UCSD-AML1 (cell line): ENCODE measurements at regions not wholly inside any gene's neighbourhood (a gene's known extent, or its start where the extent isn't known, plus 50 kb on each side); places are given as distances from the start of the nearest gene placed in this dataset.
"Not testable (repeated sequence)": the region's sequence is repeated elsewhere in the genome, so short reads cannot be mapped to it uniquely, and the experiment has no call there.

Experiments
- DNase-seq: peaks from one replicate; lab custom pipeline; 2025; ENCODE audit not compliant: unreplicated experiment; lab: John Stamatoyannopoulos, UW

GRCh38 chr7:15143936-15144335, 241.4 kb upstream of the DGKB start:
- no peak for DNase-seq

GRCh38 chr7:15143121-15143520, 240.6 kb upstream of the DGKB start:
- DNase-seq, result no peak

- DNase-seq, result no peak
These were observed 237.9 kb upstream of the DGKB start for GRCh38 chr7:15140431-15140830.

DNA sequence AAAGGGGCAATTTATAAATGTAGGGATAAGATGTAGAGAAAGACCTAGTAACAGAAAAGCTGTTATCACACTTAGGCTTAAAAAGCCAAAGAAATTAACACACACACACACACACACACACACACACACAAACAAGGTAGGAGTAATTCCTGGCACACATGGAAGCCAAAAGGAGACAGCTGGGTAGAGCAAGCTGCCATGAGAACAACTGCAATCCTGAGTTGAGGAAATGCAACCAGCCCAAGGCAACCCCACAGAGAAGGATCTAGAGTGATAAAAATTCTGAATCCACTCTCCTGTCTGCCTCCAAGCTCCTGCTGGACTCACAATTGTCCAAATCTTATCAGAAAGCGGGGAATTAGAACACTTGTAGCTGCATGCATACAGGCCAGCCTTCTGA, 229.1 kb upstream of the DGKB start:
- DNase-seq, result no peak

GRCh38 chr7:15130666-15131541, 228.4 kb upstream of the DGKB start:
- DNase-seq, result no peak

- no peak for DNase-seq
These were observed 226.2 kb upstream of the DGKB start for GRCh38 chr7:15128716-15129115.

- DNase-seq, result not testable (repeated sequence)
These were observed 224.1 kb upstream of the DGKB start for GRCh38 chr7:15126653-15127052.

- no peak for DNase-seq
These were observed 221.3 kb upstream of the DGKB start for GRCh38 chr7:15123901-15124300.

- no peak for DNase-seq
These were observed 211.2 kb upstream of the DGKB start for GRCh38 chr7:15113752-15114151.

DNA sequence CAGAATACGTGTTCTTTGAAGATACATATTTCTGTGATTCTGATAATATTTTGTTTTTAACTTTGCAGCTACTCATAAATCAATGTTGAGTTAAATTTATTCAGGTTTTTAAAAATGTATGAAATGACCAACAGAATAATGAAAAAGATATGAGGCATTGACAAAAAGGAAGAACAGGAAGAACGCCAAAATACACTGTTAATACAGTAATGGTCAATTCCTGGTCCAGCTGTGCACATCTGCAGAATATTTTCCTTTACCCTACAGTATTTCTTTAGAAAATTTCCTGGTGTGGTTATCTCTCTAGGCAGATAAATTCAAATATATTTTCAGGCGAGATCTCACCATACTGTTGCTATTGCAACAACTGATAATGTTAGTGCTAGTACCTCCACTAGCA, 203.2 kb upstream of the DGKB start:
- no peak for DNase-seq

GRCh38 chr7:15104411-15105092, 202.0 kb upstream of the DGKB start:
- DNase-seq, result no peak

DNA sequence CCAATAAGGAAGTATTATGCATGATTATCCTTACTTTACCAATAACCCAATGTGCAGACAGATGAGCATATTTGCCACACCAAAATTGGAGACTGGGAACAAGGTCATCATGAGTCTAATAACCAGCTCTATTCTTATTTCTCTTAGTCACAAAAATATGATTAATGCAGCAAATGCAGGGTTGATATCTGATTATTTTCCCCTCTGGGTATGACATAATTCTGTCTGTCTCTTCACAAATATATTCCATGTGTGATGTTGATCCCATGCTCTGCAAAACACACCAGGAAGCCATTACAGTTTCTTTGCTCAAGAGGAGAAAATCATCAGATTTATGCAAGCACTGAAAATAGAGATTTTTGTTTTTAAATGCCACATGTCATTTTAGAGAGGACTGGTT, 196.5 kb upstream of the DGKB start:
- DNase-seq, result no peak

DNA sequence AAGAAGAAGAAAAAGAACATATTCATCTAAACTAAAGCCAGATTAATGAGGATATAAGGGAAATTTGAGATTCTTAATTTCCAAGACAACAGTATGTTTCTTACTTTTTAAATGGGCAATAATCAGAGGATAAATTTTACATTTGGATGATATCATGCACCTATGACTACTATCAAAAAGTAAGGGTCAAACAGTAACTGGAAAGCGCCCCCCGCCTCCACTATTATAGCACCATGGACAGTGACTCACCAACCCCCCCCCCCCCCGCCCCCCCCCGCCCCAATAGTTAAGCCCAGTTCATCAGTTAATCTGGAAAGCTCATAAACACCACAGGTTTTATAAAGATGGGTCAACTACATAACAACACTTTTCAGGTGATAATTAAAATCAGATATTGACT, 194.3 kb upstream of the DGKB start:
- no peak for DNase-seq

DNA sequence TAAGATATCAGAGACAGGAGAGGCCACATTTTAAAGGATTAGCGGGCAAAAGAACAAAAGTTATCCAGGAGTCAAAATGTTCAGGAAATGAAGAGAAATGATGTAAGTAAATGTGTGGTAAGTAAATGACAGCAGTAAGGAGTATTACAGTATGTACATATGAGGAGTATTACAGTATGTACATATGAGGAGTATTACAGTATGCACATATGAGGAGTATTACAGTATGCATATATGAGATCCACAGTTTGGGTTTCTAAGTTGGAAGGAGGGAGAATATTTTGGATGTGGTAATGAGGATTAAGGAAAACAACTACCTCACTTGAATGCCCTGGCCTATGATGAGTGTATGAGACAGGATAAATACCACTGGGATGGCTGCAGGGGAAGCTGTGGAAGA, 192.4 kb upstream of the DGKB start:
- no peak for DNase-seq

- no peak for DNase-seq
These were observed 185.2 kb upstream of the DGKB start for GRCh38 chr7:15087771-15088170.

DNA sequence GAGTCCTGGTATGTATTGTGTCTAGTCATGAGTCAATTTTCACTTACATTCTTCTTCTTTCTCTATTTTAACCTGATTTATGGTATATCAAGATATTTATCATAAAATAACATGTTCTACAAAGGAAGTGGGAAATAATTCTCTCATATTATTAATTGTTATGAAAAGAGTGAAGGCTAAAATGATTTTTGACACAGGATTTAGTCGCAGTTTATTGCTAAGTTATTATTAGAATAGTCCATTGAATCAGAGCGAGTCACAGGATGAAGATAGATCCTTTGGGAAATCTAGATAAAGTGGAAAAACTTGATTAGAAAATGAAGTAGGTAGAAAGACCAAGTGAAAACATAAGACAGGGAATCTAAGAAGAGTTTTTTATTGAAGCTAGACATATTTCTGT, 184.3 kb upstream of the DGKB start:
- no peak for DNase-seq

- no peak for DNase-seq
These were observed 183.6 kb upstream of the DGKB start for GRCh38 chr7:15086131-15086611.

- no peak for DNase-seq
These were observed 182.8 kb upstream of the DGKB start for GRCh38 chr7:15085366-15085765.

GRCh38 chr7:15084368-15084767, 181.8 kb upstream of the DGKB start:
- DNase-seq, result no peak

GRCh38 chr7:15081891-15082290, 179.3 kb upstream of the DGKB start:
- no peak for DNase-seq

GRCh38 chr7:15073301-15073700, 170.8 kb upstream of the DGKB start:
- DNase-seq, result no peak

DNA sequence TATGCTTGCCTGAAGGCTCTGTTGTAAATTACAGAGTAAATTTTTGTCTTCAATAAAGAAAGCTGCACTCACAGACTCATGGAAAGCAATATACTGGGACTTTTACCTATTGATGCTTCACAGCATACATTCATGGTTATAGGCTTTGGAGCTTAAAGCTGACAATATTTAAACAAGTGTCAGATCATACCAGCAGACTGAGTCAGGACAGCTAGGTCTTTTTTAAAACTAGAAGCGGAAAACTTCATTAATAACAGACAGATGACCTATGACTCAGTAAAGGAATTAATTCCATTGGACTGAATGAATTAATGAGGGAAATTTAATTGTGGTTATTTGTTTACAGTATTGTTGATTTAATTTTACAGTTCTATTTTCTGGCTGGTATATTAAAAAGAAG, 165.8 kb upstream of the DGKB start:
- DNase-seq, result no peak
